Hindlimb muscle (tissue), 1 donor: ENCODE measurements at regions not wholly inside any gene's neighbourhood (a gene's known extent, or its start where the extent isn't known, plus 50 kb on each side); places are given as distances from the start of the nearest gene placed in this dataset.
A peak's percentile ranks its signal among the peaks of the same experiment; 100 is the strongest.
"Not testable (repeated sequence)": the region's sequence is repeated elsewhere in the genome, so short reads cannot be mapped to it uniquely, and the experiment has no call there.

Experiments
- DNase-seq: peaks from one replicate; pipeline ENCODE4 v3.0.0-alpha.2; 2013

- DNase-seq, result no peak
Observed at GRCh38 chr1:191687721-191688120, 470.5 kb upstream of the RGS18 start.

GRCh38 chr1:191690931-191691330 lies 467.3 kb upstream of the RGS18 start:
- no peak for DNase-seq

- DNase-seq, result no peak
Observed at GRCh38 chr1:191693797-191694196, 464.5 kb upstream of the RGS18 start.

GRCh38 chr1:191695865-191696264 lies 462.4 kb upstream of the RGS18 start:
- DNase-seq, result no peak

- DNase-seq, result no peak
Observed at GRCh38 chr1:191696354-191696753, 461.9 kb upstream of the RGS18 start.

GRCh38 chr1:191697556-191697955 lies 460.7 kb upstream of the RGS18 start:
- DNase-seq, result no peak

- no peak for DNase-seq
Observed at GRCh38 chr1:191698246-191698645, 460.0 kb upstream of the RGS18 start.

- DNase-seq, result no peak
Observed at GRCh38 chr1:191699343-191699742, 458.9 kb upstream of the RGS18 start.

GRCh38 chr1:191700922-191701321 lies 457.3 kb upstream of the RGS18 start:
- no peak for DNase-seq

GRCh38 chr1:191702124-191702523 lies 456.1 kb upstream of the RGS18 start:
- no peak for DNase-seq

GRCh38 chr1:191707288-191707687 lies 451.0 kb upstream of the RGS18 start:
- DNase-seq, result no peak

- DNase-seq, result no peak
Observed at GRCh38 chr1:191709215-191709614, 449.0 kb upstream of the RGS18 start.

GRCh38 chr1:191711961-191712360 lies 446.3 kb upstream of the RGS18 start:
- DNase-seq, result no peak

GRCh38 chr1:191714845-191715244 lies 443.4 kb upstream of the RGS18 start:
- no peak for DNase-seq

GRCh38 chr1:191729742-191730141 lies 428.5 kb upstream of the RGS18 start:
- no peak for DNase-seq

- DNase-seq, result not testable (repeated sequence)
Observed at GRCh38 chr1:191731608-191732302, 426.5 kb upstream of the RGS18 start.

GRCh38 chr1:191734321-191734720 lies 423.9 kb upstream of the RGS18 start:
- no peak for DNase-seq

GRCh38 chr1:191739544-191739943 lies 418.7 kb upstream of the RGS18 start:
- no peak for DNase-seq

GRCh38 chr1:191752342-191752741 lies 405.9 kb upstream of the RGS18 start:
- no peak for DNase-seq

GRCh38 chr1:191760016-191760415 lies 398.2 kb upstream of the RGS18 start:
- no peak for DNase-seq

GRCh38 chr1:191788551-191788950 lies 369.7 kb upstream of the RGS18 start:
- DNase-seq, result no peak

GRCh38 chr1:191798178-191798577 lies 360.1 kb upstream of the RGS18 start:
- DNase-seq, result no peak

GRCh38 chr1:191804311-191804710 lies 354.0 kb upstream of the RGS18 start:
- DNase-seq, result peak; percentile 11

- not testable (repeated sequence) for DNase-seq
Observed at GRCh38 chr1:191813593-191813992, 344.7 kb upstream of the RGS18 start.

- DNase-seq, result no peak
Observed at GRCh38 chr1:191818198-191818597, 340.1 kb upstream of the RGS18 start.
